Loucy (cell line): ENCODE measurements at regions not wholly inside any gene's neighbourhood (a gene's known extent, or its start where the extent isn't known, plus 50 kb on each side); places are given as distances from the start of the nearest gene placed in this dataset.
"Not testable (repeated sequence)": the region's sequence is repeated elsewhere in the genome, so short reads cannot be mapped to it uniquely, and the experiment has no call there.

ENCODE experiments used
- EZH2phosphoT487 ChIP-seq: fragments of 200-600 bp; IDR thresholded peaks from 2 replicates; pipeline ENCODE4 v1.6.1; 2018; ENCODE audit warnings: antibody characterized with exemption, mild to moderate bottlenecking, moderate library complexity, borderline replicate concordance
- TF ChIP-seq, protein P1 (sequence below): fragments of 200-600 bp; sonication (generic); conservative IDR thresholded peaks from 2 replicates; pipeline ENCODE4 v1.5.1; 2014; ENCODE audit warnings: mild to moderate bottlenecking, antibody characterized with exemption, low read length

DNA sequence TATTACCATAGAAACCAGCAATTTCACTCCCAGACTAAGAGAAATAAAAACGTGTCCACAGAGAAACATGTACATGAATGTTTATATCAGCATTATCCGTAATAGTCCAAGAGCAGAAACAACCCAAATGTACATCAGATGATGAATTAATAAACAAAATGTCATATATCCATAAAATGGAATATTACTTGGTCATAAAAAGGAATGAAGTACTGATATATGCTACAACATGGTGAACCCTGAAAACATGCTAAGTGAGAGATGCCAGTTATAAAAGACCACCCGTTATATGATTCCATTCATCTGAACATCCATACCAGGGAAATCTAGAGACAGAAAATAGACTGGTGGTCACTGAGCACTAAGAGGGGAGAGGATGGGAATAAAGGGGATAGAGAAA, 61.4 kb upstream of the SRRM3 start:
- TF ChIP-seq, protein P1, sequence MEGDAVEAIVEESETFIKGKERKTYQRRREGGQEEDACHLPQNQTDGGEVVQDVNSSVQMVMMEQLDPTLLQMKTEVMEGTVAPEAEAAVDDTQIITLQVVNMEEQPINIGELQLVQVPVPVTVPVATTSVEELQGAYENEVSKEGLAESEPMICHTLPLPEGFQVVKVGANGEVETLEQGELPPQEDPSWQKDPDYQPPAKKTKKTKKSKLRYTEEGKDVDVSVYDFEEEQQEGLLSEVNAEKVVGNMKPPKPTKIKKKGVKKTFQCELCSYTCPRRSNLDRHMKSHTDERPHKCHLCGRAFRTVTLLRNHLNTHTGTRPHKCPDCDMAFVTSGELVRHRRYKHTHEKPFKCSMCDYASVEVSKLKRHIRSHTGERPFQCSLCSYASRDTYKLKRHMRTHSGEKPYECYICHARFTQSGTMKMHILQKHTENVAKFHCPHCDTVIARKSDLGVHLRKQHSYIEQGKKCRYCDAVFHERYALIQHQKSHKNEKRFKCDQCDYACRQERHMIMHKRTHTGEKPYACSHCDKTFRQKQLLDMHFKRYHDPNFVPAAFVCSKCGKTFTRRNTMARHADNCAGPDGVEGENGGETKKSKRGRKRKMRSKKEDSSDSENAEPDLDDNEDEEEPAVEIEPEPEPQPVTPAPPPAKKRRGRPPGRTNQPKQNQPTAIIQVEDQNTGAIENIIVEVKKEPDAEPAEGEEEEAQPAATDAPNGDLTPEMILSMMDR: not testable (repeated sequence)
- not testable (repeated sequence) for TF ChIP-seq EZH2phosphoT487
